Skeletal muscle cell (primary cell): ENCODE measurements at regions not wholly inside any gene's neighbourhood (a gene's known extent, or its start where the extent isn't known, plus 50 kb on each side); places are given as distances from the start of the nearest gene placed in this dataset.

Source experiments
- DNase-seq: peaks from one replicate; pipeline ENCODE4 v3.0.0-alpha.2; 2010; ENCODE audit warnings: low read depth
- H3K4me3 ChIP-seq: 2 replicates; pipeline ENCODE4 v1.5.1; 2011; ENCODE audit warnings: low read depth, mild to moderate bottlenecking, control low read depth, low read length, moderate library complexity

- DNase-seq = no peak
- no peak overlapping the region for H3K4me3 ChIP-seq
Observed at GRCh38 chr11:92707665-92708064, 261.8 kb upstream of the MTNR1B start.

- DNase-seq = no peak
- H3K4me3 ChIP-seq = no peak overlapping the region
Observed at GRCh38 chr11:92709329-92709728, 260.1 kb upstream of the MTNR1B start.

DNA sequence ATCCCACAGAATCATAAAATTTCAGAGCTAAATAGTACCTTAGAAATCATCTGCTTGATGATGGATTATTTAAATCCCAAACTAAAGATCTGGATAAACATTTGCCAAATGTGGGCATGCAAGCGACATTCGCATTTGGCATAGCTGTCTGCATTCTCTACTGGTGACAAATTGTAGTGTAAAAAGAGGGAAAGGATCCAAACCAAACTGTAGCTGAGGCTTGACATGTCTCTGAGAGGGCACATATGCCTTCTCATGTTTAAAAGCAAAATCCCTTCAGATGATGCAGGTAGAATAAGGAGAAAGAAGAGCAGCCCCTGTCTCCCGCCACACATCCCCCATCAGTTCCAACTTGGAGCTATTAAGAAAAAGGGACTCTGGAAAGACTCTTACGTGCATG lies 257.5 kb upstream of the MTNR1B start:
- DNase-seq = no peak
- no peak overlapping the region for H3K4me3 ChIP-seq

- no peak overlapping the region for H3K4me3 ChIP-seq
- no peak for DNase-seq
Observed at GRCh38 chr11:92714111-92714510, 255.3 kb upstream of the MTNR1B start.

- no peak for DNase-seq
- no peak overlapping the region for H3K4me3 ChIP-seq
Observed at GRCh38 chr11:92717240-92717639, 252.2 kb upstream of the MTNR1B start.

DNA sequence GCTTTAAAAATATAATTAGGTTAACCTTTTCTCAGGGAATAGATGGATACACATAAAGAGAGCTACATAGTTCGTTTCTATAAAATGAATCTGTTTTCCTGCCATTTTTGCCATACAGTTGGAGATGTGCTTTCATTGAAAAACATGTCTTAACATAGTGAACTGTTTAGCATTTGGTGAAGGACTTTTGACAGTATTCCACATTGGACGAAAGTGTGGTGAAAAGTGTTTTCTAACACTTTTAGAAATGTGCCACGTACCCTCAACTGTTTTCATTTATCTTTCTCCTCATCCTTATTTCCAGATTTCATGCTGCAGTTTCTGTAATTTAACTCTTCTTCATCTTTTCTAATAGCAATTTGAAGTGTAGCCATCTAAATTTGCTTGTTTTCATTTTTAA lies 249.1 kb upstream of the MTNR1B start:
- no peak overlapping the region for H3K4me3 ChIP-seq
- no peak for DNase-seq

DNA sequence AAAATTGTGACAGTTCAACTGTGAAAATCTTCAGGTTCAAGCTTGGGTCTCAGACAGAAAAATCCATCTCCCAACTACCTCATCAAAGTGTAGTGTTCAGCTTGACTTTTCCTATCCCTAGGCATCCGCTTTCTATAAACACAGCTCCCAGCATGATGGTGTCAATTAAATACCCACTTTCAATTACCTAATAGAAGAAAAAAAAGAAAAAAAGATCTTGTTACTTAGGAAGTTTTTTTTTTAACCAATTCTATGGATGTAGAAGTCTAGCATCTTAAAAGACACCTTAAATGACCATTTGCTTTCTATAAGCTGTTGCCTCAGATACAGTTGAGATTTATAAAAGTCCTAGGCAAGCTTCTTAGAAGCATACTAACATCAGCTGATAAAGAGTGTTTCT lies 244.1 kb upstream of the MTNR1B start:
- no peak for DNase-seq

GRCh38 chr11:92727123-92727522 lies 242.3 kb upstream of the MTNR1B start:
- no peak overlapping the region for H3K4me3 ChIP-seq

More for the DNA sequence above, 244.1 kb upstream of the MTNR1B start:
- no peak overlapping the region for H3K4me3 ChIP-seq

GRCh38 chr11:92727769-92728168 lies 241.7 kb upstream of the MTNR1B start:
- H3K4me3 ChIP-seq = no peak overlapping the region

More at GRCh38 chr11:92727123-92727522, 242.3 kb upstream of the MTNR1B start:
- no peak for DNase-seq

GRCh38 chr11:92728628-92729027 lies 240.8 kb upstream of the MTNR1B start:
- no peak overlapping the region for H3K4me3 ChIP-seq
- DNase-seq = no peak

More at GRCh38 chr11:92727769-92728168, 241.7 kb upstream of the MTNR1B start:
- DNase-seq = no peak

DNA sequence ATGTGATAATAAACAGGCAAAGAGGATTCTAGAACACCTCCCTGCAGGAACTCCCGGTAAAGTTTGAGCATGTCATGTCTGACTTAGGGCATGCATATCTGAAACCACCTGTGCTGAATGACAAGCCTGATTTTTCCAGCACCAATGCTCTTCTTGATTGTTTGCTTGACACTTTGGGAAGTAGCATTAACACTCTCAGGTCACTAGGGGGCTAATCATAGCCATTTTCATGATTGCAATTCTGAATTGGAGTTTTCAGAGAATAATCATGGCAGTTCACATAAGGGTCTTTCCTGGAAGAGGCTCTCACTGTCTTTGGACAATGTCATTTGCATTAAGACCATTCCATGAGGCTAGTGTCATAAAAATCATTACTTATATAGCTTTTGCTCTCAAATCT lies 234.4 kb upstream of the MTNR1B start:
- DNase-seq = no peak
- no peak overlapping the region for H3K4me3 ChIP-seq

DNA sequence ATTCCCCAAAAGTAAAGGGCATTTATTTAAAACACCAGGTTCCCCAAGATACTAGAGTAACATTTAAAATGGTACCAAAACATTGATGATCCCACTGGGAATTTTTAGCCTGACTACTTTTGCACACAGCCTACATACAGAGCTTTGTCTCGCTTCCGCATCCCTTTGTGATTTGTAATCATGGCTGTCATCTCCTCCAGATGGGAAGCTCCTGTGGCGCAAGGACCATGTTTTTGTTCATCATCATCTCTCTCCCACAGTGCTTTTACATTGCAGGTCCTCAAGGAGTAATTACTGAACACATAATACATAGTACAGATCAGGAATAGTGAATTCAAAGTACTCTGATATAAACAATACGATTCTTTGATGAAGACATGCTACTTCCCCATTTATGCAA lies 231.2 kb upstream of the MTNR1B start:
- DNase-seq = peak; percentile 82
- no peak overlapping the region for H3K4me3 ChIP-seq

GRCh38 chr11:92739041-92739440 lies 230.4 kb upstream of the MTNR1B start:
- no peak overlapping the region for H3K4me3 ChIP-seq
- DNase-seq = peak; percentile 83

GRCh38 chr11:92739491-92739890 lies 230.0 kb upstream of the MTNR1B start:
- no peak overlapping the region for H3K4me3 ChIP-seq
- DNase-seq = no peak

- no peak for DNase-seq
- H3K4me3 ChIP-seq = no peak overlapping the region
Observed at GRCh38 chr11:92740276-92740675, 229.2 kb upstream of the MTNR1B start.

DNA sequence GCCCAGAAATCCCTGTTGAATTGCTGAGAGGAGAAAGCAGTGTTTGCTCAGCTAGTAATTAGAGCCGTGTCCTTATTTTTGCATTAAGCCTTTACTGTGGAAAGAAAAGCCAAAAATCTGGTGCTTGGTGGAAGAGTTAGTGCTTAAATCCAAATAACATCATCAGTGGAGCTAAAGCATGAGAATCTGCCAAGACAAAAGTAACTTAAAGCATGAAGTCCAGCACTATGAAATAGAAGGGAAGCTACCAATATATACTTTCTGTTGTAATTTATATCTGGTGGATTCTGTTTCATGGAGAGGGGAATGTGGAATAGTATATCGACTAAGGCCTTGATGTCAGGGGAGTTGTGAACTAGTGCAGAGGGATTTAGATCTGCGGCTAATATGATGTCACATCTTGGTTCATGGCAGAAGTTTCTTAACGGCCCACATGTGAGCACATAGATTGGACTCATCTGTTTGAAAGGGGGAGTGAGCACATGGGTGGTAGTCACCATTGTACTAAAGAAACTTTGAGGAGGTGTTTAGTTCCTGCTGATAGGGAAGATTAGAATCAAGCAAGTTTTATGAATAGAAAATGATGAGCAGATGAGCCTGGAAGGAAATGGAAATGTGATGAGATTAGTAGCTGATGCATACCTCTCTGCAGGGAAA lies 224.4 kb upstream of the MTNR1B start:
- no peak for DNase-seq
- no peak overlapping the region for H3K4me3 ChIP-seq

DNA sequence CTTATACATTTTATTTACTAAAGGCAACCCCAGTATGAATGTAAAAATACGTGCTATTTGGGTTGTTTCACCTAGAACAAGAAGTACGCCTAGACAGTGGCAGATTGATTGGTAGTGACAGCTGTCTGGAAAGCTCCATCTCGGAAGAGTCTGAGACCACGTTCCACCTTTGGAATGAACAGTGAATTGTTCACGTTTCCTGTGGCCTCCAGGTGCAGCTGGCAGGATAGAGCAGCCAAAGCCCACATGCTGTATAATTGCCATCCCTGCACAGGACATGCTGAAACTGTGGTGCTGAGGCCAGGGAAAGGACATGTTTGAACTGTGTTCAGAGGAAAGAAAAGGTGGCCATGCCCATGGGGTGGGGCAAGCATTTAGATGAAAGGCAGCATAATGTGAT lies 218.7 kb upstream of the MTNR1B start:
- DNase-seq = no peak

DNA sequence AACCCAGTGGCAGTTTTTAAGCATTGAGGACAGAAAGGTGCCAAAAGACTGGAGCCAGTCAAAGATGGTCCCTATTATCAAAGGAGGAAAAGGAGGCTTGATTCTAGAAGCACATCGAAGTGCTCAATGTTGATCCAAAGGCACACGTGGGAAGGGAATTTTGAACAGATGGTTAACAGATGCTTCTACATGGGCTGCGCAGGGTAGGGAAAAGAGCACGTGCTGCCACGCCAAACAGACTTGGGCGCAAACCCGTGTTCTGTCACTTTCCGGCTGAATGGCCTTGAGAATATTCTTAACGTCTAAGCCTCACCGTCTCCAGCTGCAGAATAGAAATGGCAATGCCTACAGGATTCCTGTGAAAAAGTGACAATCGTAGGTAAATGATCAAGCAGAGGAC lies 217.9 kb upstream of the MTNR1B start:
- H3K4me3 ChIP-seq = no peak overlapping the region
- no peak for DNase-seq

More for the DNA sequence above, 218.7 kb upstream of the MTNR1B start:
- H3K4me3 ChIP-seq = no peak overlapping the region

GRCh38 chr11:92752122-92752521 lies 217.3 kb upstream of the MTNR1B start:
- no peak for DNase-seq
- no peak overlapping the region for H3K4me3 ChIP-seq

DNA sequence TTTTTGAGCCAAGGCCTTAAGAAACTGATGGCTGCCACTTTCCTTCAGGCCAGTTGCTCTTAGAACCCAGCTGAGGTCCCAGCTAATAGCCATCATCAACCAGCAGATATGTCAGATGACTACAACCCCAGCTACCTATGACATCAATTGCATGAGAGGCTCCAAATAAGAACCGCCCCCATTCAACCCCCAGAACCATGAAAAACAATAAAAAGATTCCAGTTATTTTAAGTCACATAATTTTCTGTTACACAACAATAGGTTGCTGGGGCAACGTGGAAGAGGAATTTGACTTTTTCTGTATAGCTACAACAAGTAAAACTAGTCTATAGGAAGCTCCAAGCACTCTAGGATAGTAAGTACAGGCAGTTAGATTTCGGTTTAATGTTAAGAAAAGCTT lies 216.3 kb upstream of the MTNR1B start:
- H3K4me3 ChIP-seq = no peak overlapping the region
- no peak for DNase-seq

- DNase-seq = no peak
- H3K4me3 ChIP-seq = no peak overlapping the region
Observed at GRCh38 chr11:92758241-92758780, 211.1 kb upstream of the MTNR1B start.
